Activated naive CD8-positive, alpha-beta T cell treated with anti-CD3 and anti-CD28 coated beads, Interleukin-2, amount 50 U/mL, for 24 hours (primary cell): ENCODE measurements at regions not wholly inside any gene's neighbourhood (a gene's known extent, or its start where the extent isn't known, plus 50 kb on each side); places are given as distances from the start of the nearest gene placed in this dataset.
"Not testable (repeated sequence)": the region's sequence is repeated elsewhere in the genome, so short reads cannot be mapped to it uniquely, and the experiment has no call there.

Experiments
- ATAC-seq: fragments of 150-1000 bp; cut with Tn5 transposase; one replicate; pipeline ENCODE4 v1.10.0; 2021
- DNase-seq: peaks from one replicate; pipeline ENCODE4 v3.0.0; 2021
- H3K27ac Mint-ChIP-seq: one replicate; pipeline ENCODE4 v1.8.0; 2021; ENCODE audit warnings: mild to moderate bottlenecking, mixed read lengths
- H3K27me3 Mint-ChIP-seq: one replicate; pipeline ENCODE4 v1.8.0; 2021; ENCODE audit warnings: mixed read lengths
- H3K36me3 Mint-ChIP-seq: one replicate; pipeline ENCODE4 v1.8.0; 2021; ENCODE audit warnings: low read depth, mixed read lengths
- H3K4me1 Mint-ChIP-seq: one replicate; pipeline ENCODE4 v1.8.0; 2021; ENCODE audit warnings: mixed read lengths
- H3K4me3 Mint-ChIP-seq: one replicate; pipeline ENCODE4 v1.8.0; 2021; ENCODE audit warnings: mild to moderate bottlenecking, moderate library complexity, mixed read lengths
- H3K9me3 Mint-ChIP-seq: one replicate; pipeline ENCODE4 v1.8.0; 2021; ENCODE audit warnings: mixed read lengths

DNA sequence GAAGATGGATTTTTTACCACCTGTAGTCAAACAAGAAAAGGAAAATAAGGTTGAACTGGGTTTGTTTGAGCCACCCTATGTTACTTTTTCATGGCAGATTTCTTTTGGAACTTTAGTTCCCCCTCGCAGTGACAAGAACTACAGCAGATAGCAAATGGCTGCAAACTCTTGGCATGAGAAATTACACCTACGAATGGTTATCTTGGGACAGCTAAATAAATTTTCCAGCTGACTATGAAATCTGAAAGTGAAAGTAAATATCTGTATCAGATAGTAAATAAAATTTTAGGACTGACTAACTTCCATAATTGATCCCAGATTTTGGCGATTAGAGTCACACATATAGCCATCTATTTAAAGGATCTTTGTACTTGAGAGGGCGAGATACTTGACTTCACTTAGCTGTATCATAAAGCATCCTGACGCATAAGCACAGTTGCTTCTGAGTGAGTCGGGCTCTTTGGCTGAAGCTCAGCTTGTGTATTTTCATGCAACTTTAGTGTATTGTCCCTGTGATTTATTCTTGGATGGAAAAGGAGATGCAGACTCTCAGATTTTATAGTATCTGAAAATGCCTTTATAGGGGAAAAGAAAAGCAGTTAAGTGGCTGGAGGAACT lies 125.3 kb upstream of the B3GAT2 start:
- Mint-ChIP-seq H3K27me3 (no peaks in the 10 kb centered on the region), H3K4me3 (no peak overlapping the region), H3K4me1 (no peaks in the 10 kb centered on the region), H3K9me3 (peaks cover 13% of the 10 kb centered on the region), H3K36me3 (no peaks in the 10 kb centered on the region), H3K27ac (no peak overlapping the region)
- no peak for DNase-seq
- ATAC-seq = no peak

DNA sequence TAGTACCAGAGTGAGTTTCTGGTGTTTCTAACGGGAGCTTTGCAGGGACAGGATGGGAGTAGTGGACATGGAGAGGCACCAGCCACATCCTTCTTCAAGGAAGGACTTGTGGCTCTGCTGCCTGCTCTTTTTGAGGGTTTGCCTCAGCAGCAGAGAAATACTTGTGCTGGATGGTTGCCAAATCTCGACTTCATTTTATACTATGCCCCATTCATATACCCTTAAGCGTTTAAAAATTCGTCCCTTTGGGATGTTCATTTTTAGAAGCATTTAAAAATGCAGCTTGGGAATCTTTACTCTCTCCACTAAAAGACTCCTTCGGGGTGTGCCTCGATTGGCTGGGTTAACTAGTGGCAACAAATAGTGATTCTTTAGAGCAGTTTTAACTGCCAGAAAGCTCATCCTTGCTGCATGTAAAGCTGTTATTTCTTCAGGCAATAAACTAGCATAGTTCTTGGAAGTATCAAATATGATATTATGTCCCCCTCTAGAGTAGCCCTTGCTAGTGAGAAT lies 126.5 kb upstream of the B3GAT2 start:
- Mint-ChIP-seq H3K4me3 (no peak overlapping the region), H3K9me3 (peaks cover 5% of the 10 kb centered on the region), H3K27ac (no peak overlapping the region), H3K27me3 (no peaks in the 10 kb centered on the region), H3K36me3 (no peaks in the 10 kb centered on the region), H3K4me1 (no peaks in the 10 kb centered on the region)
- ATAC-seq (no peak), DNase-seq (no peak)

GRCh38 chr6:71088166-71088565 lies 131.3 kb upstream of the B3GAT2 start:
- H3K4me3 Mint-ChIP-seq = no peak overlapping the region
- no peaks in the 10 kb centered on the region for H3K9me3 Mint-ChIP-seq
- H3K27ac Mint-ChIP-seq = no peak overlapping the region
- H3K27me3 Mint-ChIP-seq = peaks cover 2% of the 10 kb centered on the region
- DNase-seq (no peak), ATAC-seq (no peak)
- H3K4me1 Mint-ChIP-seq = no peaks in the 10 kb centered on the region
- no peaks in the 10 kb centered on the region for H3K36me3 Mint-ChIP-seq

GRCh38 chr6:71090217-71090616 lies 133.4 kb upstream of the B3GAT2 start:
- no peak overlapping the region for H3K4me3 Mint-ChIP-seq
- peaks cover 2% of the 10 kb centered on the region for H3K27me3 Mint-ChIP-seq
- DNase-seq (no peak), ATAC-seq (no peak)
- H3K9me3 Mint-ChIP-seq = peaks cover under 1% of the 10 kb centered on the region
- no peak overlapping the region for H3K27ac Mint-ChIP-seq
- H3K36me3 Mint-ChIP-seq = no peaks in the 10 kb centered on the region
- H3K4me1 Mint-ChIP-seq = no peaks in the 10 kb centered on the region

DNA sequence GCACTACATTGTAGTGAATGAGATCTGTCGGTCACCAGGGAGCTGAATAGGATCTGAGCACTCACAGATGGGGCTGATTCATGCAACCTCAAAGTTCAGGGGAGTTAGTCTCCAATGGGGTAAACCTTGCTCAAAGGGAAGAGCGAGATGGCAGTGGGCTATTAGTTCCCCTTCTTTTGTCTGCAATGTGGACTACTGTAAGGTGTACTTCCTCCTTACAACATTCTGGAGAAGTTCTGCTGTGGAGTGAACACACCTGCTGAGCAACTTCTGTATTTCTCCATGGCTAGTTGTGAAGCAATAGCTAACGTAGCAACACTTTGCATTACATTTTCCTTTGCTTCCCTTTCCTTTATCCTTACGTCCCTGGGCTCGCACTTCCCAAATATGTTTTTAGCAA lies 134.3 kb upstream of the B3GAT2 start:
- no peaks in the 10 kb centered on the region for H3K36me3 Mint-ChIP-seq
- no peaks in the 10 kb centered on the region for H3K4me1 Mint-ChIP-seq
- H3K4me3 Mint-ChIP-seq = no peak overlapping the region
- H3K27me3 Mint-ChIP-seq = peaks cover 2% of the 10 kb centered on the region
- peaks cover 3% of the 10 kb centered on the region for H3K9me3 Mint-ChIP-seq
- no peak for ATAC-seq
- H3K27ac Mint-ChIP-seq = no peak overlapping the region
- DNase-seq = no peak

DNA sequence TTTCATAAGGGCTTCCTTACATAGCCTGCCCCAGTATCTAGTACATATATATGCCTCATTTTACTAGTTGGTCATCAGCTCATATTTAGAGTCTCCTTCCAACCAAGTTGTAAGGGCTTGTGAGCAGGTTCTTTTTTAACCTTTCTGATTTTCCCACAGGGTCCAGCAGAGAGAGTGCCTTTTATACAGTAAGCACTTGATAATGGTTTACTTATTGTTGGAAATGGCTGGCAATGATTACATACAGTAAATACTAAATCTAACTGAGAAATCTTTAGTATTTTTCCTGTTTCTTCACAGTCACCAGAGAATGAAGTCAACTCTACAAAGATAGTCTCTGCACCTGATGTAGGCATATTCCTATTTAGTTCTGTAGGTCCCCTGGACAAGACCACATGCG lies 135.1 kb upstream of the B3GAT2 start:
- Mint-ChIP-seq H3K4me1 (no peaks in the 10 kb centered on the region), H3K27me3 (peaks cover 2% of the 10 kb centered on the region), H3K27ac (no peak overlapping the region), H3K9me3 (peaks cover 3% of the 10 kb centered on the region), H3K4me3 (no peak overlapping the region), H3K36me3 (no peaks in the 10 kb centered on the region)
- no peak for ATAC-seq
- DNase-seq = no peak

DNA sequence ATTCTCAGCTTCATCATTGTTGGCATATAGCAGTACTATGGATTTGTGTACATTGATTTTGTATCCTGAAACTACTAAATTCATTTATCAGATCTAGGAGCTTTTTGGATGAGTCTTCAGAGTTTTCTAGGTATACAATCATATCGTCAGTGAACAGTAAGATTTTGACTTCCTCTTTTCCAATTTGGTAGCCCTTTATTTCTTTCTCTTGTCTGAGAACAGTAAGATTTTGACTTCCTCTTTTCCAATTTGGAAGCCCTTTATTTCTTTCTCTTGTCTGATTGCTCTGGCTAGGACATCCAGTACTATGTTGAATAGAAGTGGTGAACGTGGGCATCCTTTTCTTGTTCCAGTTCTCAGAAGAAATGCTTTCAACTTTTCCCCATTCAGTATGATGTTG lies 140.4 kb upstream of the B3GAT2 start:
- not testable (repeated sequence) for DNase-seq, H3K27me3 Mint-ChIP-seq, H3K36me3 Mint-ChIP-seq, H3K4me1 Mint-ChIP-seq, ATAC-seq, H3K4me3 Mint-ChIP-seq, H3K27ac Mint-ChIP-seq
- peaks cover 20% of the 10 kb centered on the region for H3K9me3 Mint-ChIP-seq

DNA sequence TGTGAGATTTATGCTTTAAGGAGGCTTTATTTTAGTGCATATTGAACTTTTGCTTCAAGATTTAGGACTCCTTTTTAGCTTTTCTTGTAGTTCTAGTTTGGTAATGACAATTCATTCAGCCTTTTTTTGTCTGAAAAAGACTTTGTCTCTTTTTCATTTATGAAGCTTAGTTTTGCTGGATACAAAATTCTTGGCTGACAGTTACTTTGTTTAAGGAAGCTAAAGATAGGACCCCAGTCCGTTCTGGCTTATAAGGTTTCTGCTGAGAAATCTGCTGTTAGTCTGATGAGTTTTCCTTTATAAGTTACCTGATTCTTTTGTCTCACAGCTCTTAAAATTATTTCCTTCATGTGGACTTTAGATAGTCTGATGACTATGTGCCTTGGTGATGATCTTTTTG lies 142.8 kb upstream of the B3GAT2 start:
- Mint-ChIP-seq H3K27me3 (no peaks in the 10 kb centered on the region), H3K27ac (no peak overlapping the region), H3K4me3 (no peak overlapping the region), H3K4me1 (no peaks in the 10 kb centered on the region), H3K9me3 (peaks cover 20% of the 10 kb centered on the region), H3K36me3 (no peaks in the 10 kb centered on the region)
- DNase-seq = no peak
- no peak for ATAC-seq

- Mint-ChIP-seq H3K27me3 (peaks cover 3% of the 10 kb centered on the region), H3K9me3 (peaks cover 16% of the 10 kb centered on the region), H3K4me3 (no peak overlapping the region), H3K4me1 (no peaks in the 10 kb centered on the region), H3K27ac (no peak overlapping the region), H3K36me3 (no peaks in the 10 kb centered on the region)
- DNase-seq (no peak), ATAC-seq (no peak)
Observed at GRCh38 chr6:71103130-71103529, 146.3 kb upstream of the B3GAT2 start.

DNA sequence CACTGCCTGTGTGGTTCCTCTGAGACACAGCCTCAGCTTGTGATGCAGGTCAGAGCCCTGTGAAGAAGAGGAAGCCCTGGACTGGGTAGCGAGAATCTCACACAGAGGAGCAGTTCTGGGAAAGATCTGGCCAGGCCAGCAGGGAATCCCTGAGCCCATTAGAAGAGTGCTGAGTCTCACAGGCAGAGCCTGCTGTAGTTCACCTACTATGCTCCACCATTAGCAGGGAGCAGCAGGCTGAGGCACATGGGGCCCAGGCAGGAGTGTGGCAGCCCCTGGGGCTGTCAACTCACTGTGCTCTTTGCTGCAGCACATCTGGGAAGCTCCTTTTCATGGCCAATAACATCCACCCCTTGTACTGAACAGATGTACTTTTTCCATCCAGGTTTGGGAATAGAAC lies 146.8 kb upstream of the B3GAT2 start:
- no peak for ATAC-seq
- Mint-ChIP-seq H3K4me3 (no peak overlapping the region), H3K9me3 (peaks cover 12% of the 10 kb centered on the region), H3K36me3 (no peaks in the 10 kb centered on the region), H3K27ac (no peak overlapping the region), H3K27me3 (peaks cover 4% of the 10 kb centered on the region), H3K4me1 (no peaks in the 10 kb centered on the region)
- no peak for DNase-seq

DNA sequence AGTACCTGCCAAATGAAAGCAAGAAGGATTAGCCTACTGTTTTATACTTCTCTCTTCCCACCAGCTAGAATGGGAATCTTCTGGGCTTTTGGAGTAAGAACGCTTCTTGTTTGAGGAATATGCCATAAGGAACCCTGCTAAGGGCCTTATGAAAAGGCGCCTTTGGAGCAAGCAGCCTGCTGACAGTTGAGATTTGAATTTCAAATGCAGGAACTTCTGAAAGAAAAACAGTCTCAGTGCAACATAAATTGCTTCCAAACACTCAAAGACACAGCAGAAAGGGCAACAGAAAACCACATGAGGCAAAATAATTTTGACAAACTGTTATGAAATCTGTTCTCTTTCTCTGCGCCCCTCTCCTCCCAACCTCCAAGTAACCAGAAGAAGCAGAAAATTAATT lies 149.4 kb upstream of the B3GAT2 start:
- no peak overlapping the region for H3K4me3 Mint-ChIP-seq
- H3K27ac Mint-ChIP-seq = no peak overlapping the region
- H3K36me3 Mint-ChIP-seq = no peaks in the 10 kb centered on the region
- H3K27me3 Mint-ChIP-seq = peaks cover 9% of the 10 kb centered on the region
- DNase-seq = no peak
- no peak for ATAC-seq
- no peaks in the 10 kb centered on the region for H3K4me1 Mint-ChIP-seq
- no peaks in the 10 kb centered on the region for H3K9me3 Mint-ChIP-seq

DNA sequence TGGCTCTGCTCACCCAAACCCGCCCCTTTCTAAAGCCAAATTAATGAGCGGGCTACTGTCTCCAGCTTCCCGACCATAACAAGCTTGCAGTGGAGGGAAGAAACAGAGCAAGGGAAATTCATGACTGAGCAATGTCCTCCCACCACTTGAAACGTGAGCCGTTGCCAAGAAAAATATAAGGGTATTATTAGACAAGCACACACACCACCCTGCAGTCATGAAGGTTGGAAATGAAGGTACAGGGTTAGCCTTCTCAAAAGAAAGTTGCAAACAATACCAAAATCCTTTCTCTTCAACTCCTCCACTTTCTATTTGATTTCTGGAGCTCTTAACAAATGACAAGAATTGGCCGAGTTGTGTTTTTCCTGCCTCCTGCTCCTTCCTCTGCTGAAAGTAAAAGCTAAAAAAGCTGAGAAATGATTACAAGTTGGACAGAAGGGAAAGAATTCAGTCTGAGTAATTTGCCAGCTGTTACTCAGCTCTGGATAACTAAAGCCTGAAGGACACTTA lies 151.1 kb upstream of the B3GAT2 start:
- Mint-ChIP-seq H3K4me3 (no peak overlapping the region), H3K9me3 (no peaks in the 10 kb centered on the region), H3K27ac (no peak overlapping the region), H3K27me3 (peaks cover 9% of the 10 kb centered on the region), H3K36me3 (no peaks in the 10 kb centered on the region), H3K4me1 (no peaks in the 10 kb centered on the region)
- DNase-seq (no peak), ATAC-seq (no peak)

- Mint-ChIP-seq H3K9me3 (peaks cover 5% of the 10 kb centered on the region), H3K27me3 (no peaks in the 10 kb centered on the region), H3K4me1 (no peaks in the 10 kb centered on the region), H3K27ac (no peak overlapping the region), H3K4me3 (no peak overlapping the region), H3K36me3 (no peaks in the 10 kb centered on the region)
- DNase-seq = no peak
- no peak for ATAC-seq
Observed at GRCh38 chr6:71114544-71114943, 157.7 kb upstream of the B3GAT2 start.

DNA sequence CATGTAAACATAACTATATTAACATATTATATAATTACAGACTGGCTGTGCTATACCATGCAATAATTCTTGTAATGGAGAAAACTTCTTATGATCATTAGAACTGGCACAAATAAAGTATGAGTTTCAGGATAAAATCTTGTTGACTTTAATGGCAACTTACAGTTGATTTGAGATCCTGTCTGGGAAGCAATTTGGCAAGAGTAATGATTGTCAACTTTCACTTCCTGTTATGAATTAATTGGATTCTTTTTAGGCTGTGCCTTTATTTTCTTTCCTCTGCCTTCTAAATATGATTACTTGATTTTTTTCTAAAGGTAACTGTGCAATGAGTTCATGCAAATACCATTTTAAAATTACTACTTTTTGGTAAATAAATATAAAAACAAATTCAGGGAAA lies 158.1 kb upstream of the B3GAT2 start:
- Mint-ChIP-seq H3K4me3 (no peak overlapping the region), H3K27ac (no peak overlapping the region), H3K4me1 (no peaks in the 10 kb centered on the region), H3K36me3 (no peaks in the 10 kb centered on the region), H3K27me3 (no peaks in the 10 kb centered on the region), H3K9me3 (peaks cover 9% of the 10 kb centered on the region)
- no peak for DNase-seq
- ATAC-seq = no peak

GRCh38 chr6:71119560-71119959 lies 162.7 kb upstream of the B3GAT2 start:
- H3K36me3 Mint-ChIP-seq = no peaks in the 10 kb centered on the region
- peaks cover 18% of the 10 kb centered on the region for H3K9me3 Mint-ChIP-seq
- H3K27me3 Mint-ChIP-seq = no peaks in the 10 kb centered on the region
- no peak overlapping the region for H3K27ac Mint-ChIP-seq
- ATAC-seq (no peak), DNase-seq (no peak)
- H3K4me1 Mint-ChIP-seq = no peaks in the 10 kb centered on the region
- H3K4me3 Mint-ChIP-seq = no peak overlapping the region

DNA sequence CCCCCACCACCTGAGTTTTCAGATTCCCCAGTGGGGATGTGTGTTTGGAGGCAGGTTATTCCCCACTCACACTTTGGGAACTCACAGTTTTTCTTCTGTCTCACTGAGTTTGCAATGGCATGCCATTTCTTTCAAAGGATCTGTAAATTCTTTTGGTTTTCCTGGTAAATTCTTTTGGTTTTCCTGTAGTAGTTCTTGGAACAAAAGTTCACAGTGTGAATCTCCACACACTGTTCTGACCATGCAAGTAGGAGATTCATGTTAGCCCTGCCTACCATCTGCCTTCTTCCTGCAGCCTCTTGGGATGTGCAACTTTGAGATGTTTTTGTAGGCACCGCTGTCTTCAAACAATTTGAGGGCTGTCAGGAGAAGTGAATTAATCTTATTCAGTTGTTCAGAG lies 165.6 kb upstream of the OGFRL1 start:
- Mint-ChIP-seq H3K4me3 (no peak overlapping the region), H3K9me3 (peaks cover 25% of the 10 kb centered on the region), H3K36me3 (no peaks in the 10 kb centered on the region), H3K4me1 (no peaks in the 10 kb centered on the region), H3K27me3 (no peaks in the 10 kb centered on the region), H3K27ac (no peak overlapping the region)
- ATAC-seq (no peak), DNase-seq (no peak)
